ENCODE measurements at regions not wholly inside any gene's neighbourhood (a gene's known extent, or its start where the extent isn't known, plus 50 kb on each side); places are given as distances from the start of the nearest gene placed in this dataset.

GRCh38 chr10:37712489-37713131 lies 144.8 kb downstream of the ZNF248 start:
- Histone ChIP-seq H3K23ac (ENCODE audit: insufficient read length, low read depth, low read length) (no peak overlapping the region), H3K18ac (ENCODE audit: insufficient read length, low read depth, low read length) (no peak overlapping the region), H3T11ph (ENCODE audit: low read length) (no peak overlapping the region), H3K4me1 (ENCODE audit: insufficient read depth, low read length) (no peaks in the 10 kb centered on the region), H3K27me3 (ENCODE audit: insufficient read depth, low read length) (no peaks in the 10 kb centered on the region), H3K4me2 (ENCODE audit: insufficient read depth, insufficient read length, low read length) (no peak overlapping the region), H2BK12ac (ENCODE audit: insufficient read length, low read depth, low read length) (no peak overlapping the region), H2AFZ (ENCODE audit: low read length) (no peak overlapping the region), H3K9me3 (ENCODE audit: control insufficient read depth, low read depth, low read length) (peaks cover 33% of the 10 kb centered on the region), H3K9ac (ENCODE audit: extremely low read depth, insufficient read length, low read length) (no peak overlapping the region), H2BK20ac (ENCODE audit: low read depth, low read length, poor library complexity, severe bottlenecking) (no peak overlapping the region), H3K23me2 (ENCODE audit: insufficient read length, low read depth, low read length, poor library complexity, severe bottlenecking) (peaks cover 3% of the 10 kb centered on the region), H4K91ac (ENCODE audit: insufficient read length, low read depth, low read length) (no peak overlapping the region), H3K27ac (ENCODE audit: insufficient read length, low read depth, low read length) (no peak overlapping the region), H3K4ac (ENCODE audit: low read depth, low read length) (no peak overlapping the region), H2AK5ac (ENCODE audit: insufficient read length, low read length) (no peak overlapping the region), H2BK5ac (ENCODE audit: insufficient read length, low read length) (no peak overlapping the region), H2BK15ac (ENCODE audit: low read depth, low read length) (no peak overlapping the region), H3K79me2 (ENCODE audit: insufficient read depth, low read length) (no peaks in the 10 kb centered on the region), H3K79me1 (ENCODE audit: insufficient read depth, low read depth, low read length, poor library complexity, severe bottlenecking) (no peaks in the 10 kb centered on the region), H4K5ac (ENCODE audit: insufficient read length, low read depth, low read length) (no peak overlapping the region), H4K20me1 (ENCODE audit: control insufficient read depth, insufficient read depth, insufficient read length) (no peaks in the 10 kb centered on the region), H4K8ac (replicated peaks; ENCODE audit: insufficient read length, low read depth, low read length) (no peak overlapping the region), H2BK120ac (ENCODE audit: low read depth, low read length, poor library complexity, severe bottlenecking) (no peak overlapping the region), H3K14ac (ENCODE audit: insufficient read depth, low read length) (no peak overlapping the region), H3K56ac (ENCODE audit: insufficient read length, low read depth, low read length) (no peak overlapping the region)
- Mint-ChIP-seq H3K4me1 (no peaks in the 10 kb centered on the region), H3K27me3 (ENCODE audit: low read depth) (peaks cover 4% of the 10 kb centered on the region; the same call in 1 of the 2 replicates), H3K9me3 (peaks cover 93 to 96% of the 10 kb centered on the region in 2 experiments), H3K4me3 (no peak overlapping the region), H3K36me3 (ENCODE audit: insufficient read depth in 1 of 3, low read depth in 3 of 3) (peaks cover 0 to 19% (median 5%) of the 10 kb centered on the region in 3 experiments; a peak in 5 of 7 replicates), H3K27ac (no peak overlapping the region)
- no peak for DNase-seq
- TF ChIP-seq, protein P1, sequence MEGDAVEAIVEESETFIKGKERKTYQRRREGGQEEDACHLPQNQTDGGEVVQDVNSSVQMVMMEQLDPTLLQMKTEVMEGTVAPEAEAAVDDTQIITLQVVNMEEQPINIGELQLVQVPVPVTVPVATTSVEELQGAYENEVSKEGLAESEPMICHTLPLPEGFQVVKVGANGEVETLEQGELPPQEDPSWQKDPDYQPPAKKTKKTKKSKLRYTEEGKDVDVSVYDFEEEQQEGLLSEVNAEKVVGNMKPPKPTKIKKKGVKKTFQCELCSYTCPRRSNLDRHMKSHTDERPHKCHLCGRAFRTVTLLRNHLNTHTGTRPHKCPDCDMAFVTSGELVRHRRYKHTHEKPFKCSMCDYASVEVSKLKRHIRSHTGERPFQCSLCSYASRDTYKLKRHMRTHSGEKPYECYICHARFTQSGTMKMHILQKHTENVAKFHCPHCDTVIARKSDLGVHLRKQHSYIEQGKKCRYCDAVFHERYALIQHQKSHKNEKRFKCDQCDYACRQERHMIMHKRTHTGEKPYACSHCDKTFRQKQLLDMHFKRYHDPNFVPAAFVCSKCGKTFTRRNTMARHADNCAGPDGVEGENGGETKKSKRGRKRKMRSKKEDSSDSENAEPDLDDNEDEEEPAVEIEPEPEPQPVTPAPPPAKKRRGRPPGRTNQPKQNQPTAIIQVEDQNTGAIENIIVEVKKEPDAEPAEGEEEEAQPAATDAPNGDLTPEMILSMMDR (conservative IDR thresholded peaks at IDR 0.05): no peak
- no CpG with 5 or more reads among the region's 4 CpGs for WGBS (ENCODE audit: extremely low coverage, insufficient read length, low lambda C conversion rate)

All from H9 (cell line).